WTC11 (cell line): ENCODE measurements at regions not wholly inside any gene's neighbourhood (a gene's known extent, or its start where the extent isn't known, plus 50 kb on each side); places are given as distances from the start of the nearest gene placed in this dataset.

ENCODE experiments used
- ATAC-seq: fragments of 200-7000 bp; cut with Tn5 transposase; 2 replicates; pipeline ENCODE4 v1.10.0; 2021; ENCODE audit warnings: mild to moderate bottlenecking, moderate library complexity
- CTCF ChIA-PET: fragments of 300-600 bp; sonication (Branson Sonifier 250); formaldehyde crosslinking; loops from one replicate; lab custom pipeline; 2021; ENCODE audit warnings: antibody characterized with exemption; lab: Charles Lee
- POLR2A ChIA-PET: fragments of 350-600 bp; sonication (Branson Sonifier 250); formaldehyde crosslinking; loops from one replicate; lab custom pipeline; 2021; ENCODE audit warnings: antibody characterized with exemption; lab: Charles Lee
- DNase-seq: peaks from one replicate; pipeline ENCODE4 v3.0.0; 2021; ENCODE audit warnings: low spot score
- H3K27ac Mint-ChIP-seq: 2 replicates; pipeline ENCODE4 v1.8.0; 2021; ENCODE audit warnings: mixed read lengths
- H3K27me3 Mint-ChIP-seq: 2 replicates; pipeline ENCODE4 v1.8.0; 2021; ENCODE audit warnings: low read depth, mild to moderate bottlenecking, moderate library complexity, mixed read lengths
- H3K36me3 Mint-ChIP-seq: 2 replicates; pipeline ENCODE4 v1.8.0; 2021; ENCODE audit warnings: mixed read lengths
- H3K4me1 Mint-ChIP-seq: 2 replicates; pipeline ENCODE4 v1.8.0; 2022; ENCODE audit warnings: mixed read lengths
- H3K4me3 Mint-ChIP-seq: 2 replicates; pipeline ENCODE4 v1.8.0; 2021; ENCODE audit warnings: mild to moderate bottlenecking, moderate library complexity, mixed read lengths
- H3K9me3 Mint-ChIP-seq: 2 replicates; pipeline ENCODE4 v1.8.0; 2021; ENCODE audit warnings: mixed read lengths
- CBFB ChIP-seq: sonication (generic); formaldehyde crosslinking; IDR thresholded peaks from 2 replicates; pipeline ENCODE4 v1.8.1; 2022; ENCODE audit warnings: mild to moderate bottlenecking, low read depth, missing genetic modification reagents
- FOXP1 ChIP-seq: sonication (generic); formaldehyde crosslinking; IDR thresholded peaks from 2 replicates; pipeline ENCODE4 v1.8.0; 2022; ENCODE audit warnings: missing genetic modification reagents, mild to moderate bottlenecking, moderate library complexity, borderline replicate concordance
- GRHL2 ChIP-seq: fragments of 250-450 bp; sonication (Bioruptor Pico); IDR thresholded peaks from 2 replicates; pipeline ENCODE4 v1.8.0; 2022; ENCODE audit warnings: mild to moderate bottlenecking, moderate library complexity; ENCODE audit not compliant: insufficient replicate concordance, severe bottlenecking
- NR2C2 ChIP-seq: sonication (generic); formaldehyde crosslinking; IDR thresholded peaks from 2 replicates; pipeline ENCODE4 v1.8.0; 2022; ENCODE audit warnings: mild to moderate bottlenecking, missing genetic modification reagents
- TCF7 ChIP-seq: sonication (generic); formaldehyde crosslinking; IDR thresholded peaks from 2 replicates; pipeline ENCODE4 v1.8.0; 2022; ENCODE audit warnings: mild to moderate bottlenecking, low read depth, missing genetic modification reagents, moderate library complexity
- TP53 ChIP-seq: sonication (generic); formaldehyde crosslinking; IDR thresholded peaks from 2 replicates; pipeline ENCODE4 v1.8.1; 2023; ENCODE audit warnings: mild to moderate bottlenecking, missing genetic modification reagents
- ZNF121 ChIP-seq: sonication (generic); formaldehyde crosslinking; IDR thresholded peaks from 2 replicates; pipeline ENCODE4 v1.8.0; 2023; ENCODE audit warnings: missing genetic modification reagents
- ZNF138 ChIP-seq: sonication (generic); formaldehyde crosslinking; conservative IDR thresholded peaks from 2 replicates; pipeline ENCODE4 v1.8.1; 2022; ENCODE audit warnings: mild to moderate bottlenecking, moderate library complexity, missing genetic modification reagents
- ZNF219 ChIP-seq: sonication (generic); formaldehyde crosslinking; IDR thresholded peaks from 2 replicates; pipeline ENCODE4 v1.8.0; 2023; ENCODE audit warnings: missing genetic modification reagents, mild to moderate bottlenecking, borderline replicate concordance
- ZNF416 ChIP-seq: fragments of 250-450 bp; sonication (Bioruptor Pico); IDR thresholded peaks from 2 replicates; pipeline ENCODE4 v1.9.0; 2021; ENCODE audit warnings: mild to moderate bottlenecking, inconsistent platforms
- ZNF423 ChIP-seq: fragments of 250-450 bp; sonication (Bioruptor Pico); IDR thresholded peaks from 2 replicates; pipeline ENCODE4 v2.1.2; 2022; ENCODE audit warnings: mild to moderate bottlenecking, moderate library complexity
- ZNF671 ChIP-seq: fragments of 250-450 bp; sonication (Bioruptor Pico); IDR thresholded peaks from 2 replicates; pipeline ENCODE4 v1.8.0; 2021; ENCODE audit warnings: mild to moderate bottlenecking
- TF ChIP-seq, protein P1 (sequence below): sonication (generic); formaldehyde crosslinking; conservative IDR thresholded peaks from 2 replicates; pipeline ENCODE4 v1.8.1; 2022; ENCODE audit warnings: mild to moderate bottlenecking, missing genetic modification reagents
- TF ChIP-seq, protein P2 (sequence below): sonication (generic); formaldehyde crosslinking; IDR thresholded peaks from 2 replicates; pipeline ENCODE4 v1.8.1; 2023; ENCODE audit warnings: mild to moderate bottlenecking, missing genetic modification reagents, borderline replicate concordance
- TF ChIP-seq, protein P3 (sequence below): fragments of 250-450 bp; sonication (Bioruptor Pico); IDR thresholded peaks from 2 replicates; pipeline ENCODE4 v1.9.0; 2021; ENCODE audit warnings: moderate library complexity, mild to moderate bottlenecking, inconsistent platforms, borderline replicate concordance
- TF ChIP-seq, protein P4 (sequence below): fragments of 250-450 bp; sonication (Bioruptor Pico); IDR thresholded peaks from 2 replicates; pipeline ENCODE4 v1.8.0; 2021; ENCODE audit warnings: mild to moderate bottlenecking
- TF ChIP-seq, protein P5 (sequence below): sonication (generic); formaldehyde crosslinking; IDR thresholded peaks from 2 replicates; pipeline ENCODE4 v1.8.0; 2022; ENCODE audit warnings: mild to moderate bottlenecking, missing genetic modification reagents
- TF ChIP-seq, protein P6 (sequence below): sonication (generic); formaldehyde crosslinking; IDR thresholded peaks from 2 replicates; pipeline ENCODE4 v1.8.0; 2022; ENCODE audit warnings: missing genetic modification reagents
- TF ChIP-seq, protein P7 (sequence below): sonication (generic); formaldehyde crosslinking; conservative IDR thresholded peaks from 2 replicates; pipeline ENCODE4 v1.8.1; 2023; ENCODE audit warnings: mild to moderate bottlenecking, low read depth, missing genetic modification reagents, moderate library complexity

DNA sequence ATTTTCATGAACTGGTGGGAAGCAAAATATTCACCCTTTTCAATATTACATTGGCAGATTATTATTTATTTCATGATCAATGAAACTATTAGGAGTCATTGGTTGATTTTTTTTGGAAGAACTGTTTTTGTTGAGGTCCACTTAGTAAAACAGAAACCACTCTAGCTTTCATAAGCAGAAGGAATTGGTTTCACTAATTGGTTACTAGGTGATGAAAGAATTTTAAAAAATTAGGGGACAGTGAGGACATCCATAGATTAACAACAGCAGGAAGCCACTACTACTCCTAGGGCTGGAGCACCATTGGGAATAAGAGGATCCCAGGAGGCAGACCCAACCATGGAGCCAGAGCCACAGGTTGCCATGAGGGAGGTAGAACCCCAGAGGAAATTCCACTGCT lies 74.4 kb upstream of the KCNA4 start (continued):
- TF ChIP-seq CBFB (CRISPR knock-in tag) (no peak), ZNF416 (CRISPR knock-in tag) (no peak), TCF7 (CRISPR knock-in tag) (no peak), ZNF423 (CRISPR knock-in tag) (no peak), ZNF219 (CRISPR knock-in tag) (no peak)
- TF ChIP-seq, protein P1, sequence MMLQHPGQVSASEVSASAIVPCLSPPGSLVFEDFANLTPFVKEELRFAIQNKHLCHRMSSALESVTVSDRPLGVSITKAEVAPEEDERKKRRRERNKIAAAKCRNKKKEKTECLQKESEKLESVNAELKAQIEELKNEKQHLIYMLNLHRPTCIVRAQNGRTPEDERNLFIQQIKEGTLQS (CRISPR knock-in tag), result no peak
- TF ChIP-seq, protein P2, sequence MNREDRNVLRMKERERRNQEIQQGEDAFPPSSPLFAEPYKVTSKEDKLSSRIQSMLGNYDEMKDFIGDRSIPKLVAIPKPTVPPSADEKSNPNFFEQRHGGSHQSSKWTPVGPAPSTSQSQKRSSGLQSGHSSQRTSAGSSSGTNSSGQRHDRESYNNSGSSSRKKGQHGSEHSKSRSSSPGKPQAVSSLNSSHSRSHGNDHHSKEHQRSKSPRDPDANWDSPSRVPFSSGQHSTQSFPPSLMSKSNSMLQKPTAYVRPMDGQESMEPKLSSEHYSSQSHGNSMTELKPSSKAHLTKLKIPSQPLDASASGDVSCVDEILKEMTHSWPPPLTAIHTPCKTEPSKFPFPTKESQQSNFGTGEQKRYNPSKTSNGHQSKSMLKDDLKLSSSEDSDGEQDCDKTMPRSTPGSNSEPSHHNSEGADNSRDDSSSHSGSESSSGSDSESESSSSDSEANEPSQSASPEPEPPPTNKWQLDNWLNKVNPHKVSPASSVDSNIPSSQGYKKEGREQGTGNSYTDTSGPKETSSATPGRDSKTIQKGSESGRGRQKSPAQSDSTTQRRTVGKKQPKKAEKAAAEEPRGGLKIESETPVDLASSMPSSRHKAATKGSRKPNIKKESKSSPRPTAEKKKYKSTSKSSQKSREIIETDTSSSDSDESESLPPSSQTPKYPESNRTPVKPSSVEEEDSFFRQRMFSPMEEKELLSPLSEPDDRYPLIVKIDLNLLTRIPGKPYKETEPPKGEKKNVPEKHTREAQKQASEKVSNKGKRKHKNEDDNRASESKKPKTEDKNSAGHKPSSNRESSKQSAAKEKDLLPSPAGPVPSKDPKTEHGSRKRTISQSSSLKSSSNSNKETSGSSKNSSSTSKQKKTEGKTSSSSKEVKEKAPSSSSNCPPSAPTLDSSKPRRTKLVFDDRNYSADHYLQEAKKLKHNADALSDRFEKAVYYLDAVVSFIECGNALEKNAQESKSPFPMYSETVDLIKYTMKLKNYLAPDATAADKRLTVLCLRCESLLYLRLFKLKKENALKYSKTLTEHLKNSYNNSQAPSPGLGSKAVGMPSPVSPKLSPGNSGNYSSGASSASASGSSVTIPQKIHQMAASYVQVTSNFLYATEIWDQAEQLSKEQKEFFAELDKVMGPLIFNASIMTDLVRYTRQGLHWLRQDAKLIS (CRISPR knock-in tag), result no peak

DNA sequence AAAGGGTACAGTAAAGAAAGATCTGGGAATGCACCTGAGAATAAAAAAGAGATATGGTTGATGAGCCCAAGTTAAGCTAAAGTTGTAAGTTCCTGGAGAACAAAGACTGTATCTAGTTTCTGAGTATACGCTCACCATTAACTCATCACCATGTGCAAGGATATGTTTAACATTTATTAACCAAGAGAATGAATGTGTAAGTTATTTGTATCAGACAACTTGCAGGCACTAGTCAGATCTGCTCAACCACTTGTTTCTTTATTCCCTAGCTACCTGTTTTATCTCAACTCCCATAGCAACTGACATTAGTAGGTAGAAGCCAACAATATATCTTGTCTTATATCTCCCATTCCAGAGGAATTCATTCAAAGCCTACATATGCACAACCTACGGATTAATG lies 74.9 kb upstream of the KCNA4 start:
- H3K4me1 Mint-ChIP-seq, result no peaks in the 10 kb centered on the region
- H3K27me3 Mint-ChIP-seq, result peaks cover 10% of the 10 kb centered on the region; the same call in 1 of the 2 replicates
- no peak overlapping the region for H3K4me3 Mint-ChIP-seq
- DNase-seq (no peak), ATAC-seq (no peak)
- CTCF ChIA-PET, result no interaction called here
- H3K9me3 Mint-ChIP-seq, result peaks cover 11% of the 10 kb centered on the region
- H3K36me3 Mint-ChIP-seq, result no peaks in the 10 kb centered on the region
- POLR2A ChIA-PET, result no interaction called here
- H3K27ac Mint-ChIP-seq, result no peak overlapping the region
- TF ChIP-seq FOXP1 (CRISPR knock-in tag) (no peak), GRHL2 (CRISPR knock-in tag) (no peak), CBFB (CRISPR knock-in tag) (no peak), ZNF121 (no peak), TP53 (CRISPR knock-in tag) (no peak), ZNF219 (CRISPR knock-in tag) (no peak), ZNF671 (no peak), NR2C2 (no peak), ZNF138 (CRISPR knock-in tag) (no peak)
- TF ChIP-seq, protein P2 (CRISPR knock-in tag), result no peak
- TF ChIP-seq, protein P3, sequence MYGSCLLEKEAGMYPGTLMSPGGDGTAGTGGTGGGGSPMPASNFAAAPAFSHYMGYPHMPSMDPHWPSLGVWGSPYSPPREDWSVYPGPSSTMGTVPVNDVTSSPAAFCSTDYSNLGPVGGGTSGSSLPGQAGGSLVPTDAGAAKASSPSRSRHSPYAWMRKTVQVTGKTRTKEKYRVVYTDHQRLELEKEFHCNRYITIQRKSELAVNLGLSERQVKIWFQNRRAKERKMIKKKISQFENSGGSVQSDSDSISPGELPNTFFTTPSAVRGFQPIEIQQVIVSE (CRISPR knock-in tag), result no peak
- TF ChIP-seq, protein P4, sequence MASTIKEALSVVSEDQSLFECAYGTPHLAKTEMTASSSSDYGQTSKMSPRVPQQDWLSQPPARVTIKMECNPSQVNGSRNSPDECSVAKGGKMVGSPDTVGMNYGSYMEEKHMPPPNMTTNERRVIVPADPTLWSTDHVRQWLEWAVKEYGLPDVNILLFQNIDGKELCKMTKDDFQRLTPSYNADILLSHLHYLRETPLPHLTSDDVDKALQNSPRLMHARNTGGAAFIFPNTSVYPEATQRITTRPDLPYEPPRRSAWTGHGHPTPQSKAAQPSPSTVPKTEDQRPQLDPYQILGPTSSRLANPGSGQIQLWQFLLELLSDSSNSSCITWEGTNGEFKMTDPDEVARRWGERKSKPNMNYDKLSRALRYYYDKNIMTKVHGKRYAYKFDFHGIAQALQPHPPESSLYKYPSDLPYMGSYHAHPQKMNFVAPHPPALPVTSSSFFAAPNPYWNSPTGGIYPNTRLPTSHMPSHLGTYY (CRISPR knock-in tag), result no peak
- TF ChIP-seq, protein P5, sequence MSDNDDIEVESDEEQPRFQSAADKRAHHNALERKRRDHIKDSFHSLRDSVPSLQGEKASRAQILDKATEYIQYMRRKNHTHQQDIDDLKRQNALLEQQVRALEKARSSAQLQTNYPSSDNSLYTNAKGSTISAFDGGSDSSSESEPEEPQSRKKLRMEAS (CRISPR knock-in tag), result no peak
- TF ChIP-seq, protein P6, sequence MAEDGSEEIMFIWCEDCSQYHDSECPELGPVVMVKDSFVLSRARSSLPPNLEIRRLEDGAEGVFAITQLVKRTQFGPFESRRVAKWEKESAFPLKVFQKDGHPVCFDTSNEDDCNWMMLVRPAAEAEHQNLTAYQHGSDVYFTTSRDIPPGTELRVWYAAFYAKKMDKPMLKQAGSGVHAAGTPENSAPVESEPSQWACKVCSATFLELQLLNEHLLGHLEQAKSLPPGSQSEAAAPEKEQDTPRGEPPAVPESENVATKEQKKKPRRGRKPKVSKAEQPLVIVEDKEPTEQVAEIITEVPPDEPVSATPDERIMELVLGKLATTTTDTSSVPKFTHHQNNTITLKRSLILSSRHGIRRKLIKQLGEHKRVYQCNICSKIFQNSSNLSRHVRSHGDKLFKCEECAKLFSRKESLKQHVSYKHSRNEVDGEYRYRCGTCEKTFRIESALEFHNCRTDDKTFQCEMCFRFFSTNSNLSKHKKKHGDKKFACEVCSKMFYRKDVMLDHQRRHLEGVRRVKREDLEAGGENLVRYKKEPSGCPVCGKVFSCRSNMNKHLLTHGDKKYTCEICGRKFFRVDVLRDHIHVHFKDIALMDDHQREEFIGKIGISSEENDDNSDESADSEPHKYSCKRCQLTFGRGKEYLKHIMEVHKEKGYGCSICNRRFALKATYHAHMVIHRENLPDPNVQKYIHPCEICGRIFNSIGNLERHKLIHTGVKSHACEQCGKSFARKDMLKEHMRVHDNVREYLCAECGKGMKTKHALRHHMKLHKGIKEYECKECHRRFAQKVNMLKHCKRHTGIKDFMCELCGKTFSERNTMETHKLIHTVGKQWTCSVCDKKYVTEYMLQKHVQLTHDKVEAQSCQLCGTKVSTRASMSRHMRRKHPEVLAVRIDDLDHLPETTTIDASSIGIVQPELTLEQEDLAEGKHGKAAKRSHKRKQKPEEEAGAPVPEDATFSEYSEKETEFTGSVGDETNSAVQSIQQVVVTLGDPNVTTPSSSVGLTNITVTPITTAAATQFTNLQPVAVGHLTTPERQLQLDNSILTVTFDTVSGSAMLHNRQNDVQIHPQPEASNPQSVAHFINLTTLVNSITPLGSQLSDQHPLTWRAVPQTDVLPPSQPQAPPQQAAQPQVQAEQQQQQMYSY, result no peak
- TF ChIP-seq, protein P7, sequence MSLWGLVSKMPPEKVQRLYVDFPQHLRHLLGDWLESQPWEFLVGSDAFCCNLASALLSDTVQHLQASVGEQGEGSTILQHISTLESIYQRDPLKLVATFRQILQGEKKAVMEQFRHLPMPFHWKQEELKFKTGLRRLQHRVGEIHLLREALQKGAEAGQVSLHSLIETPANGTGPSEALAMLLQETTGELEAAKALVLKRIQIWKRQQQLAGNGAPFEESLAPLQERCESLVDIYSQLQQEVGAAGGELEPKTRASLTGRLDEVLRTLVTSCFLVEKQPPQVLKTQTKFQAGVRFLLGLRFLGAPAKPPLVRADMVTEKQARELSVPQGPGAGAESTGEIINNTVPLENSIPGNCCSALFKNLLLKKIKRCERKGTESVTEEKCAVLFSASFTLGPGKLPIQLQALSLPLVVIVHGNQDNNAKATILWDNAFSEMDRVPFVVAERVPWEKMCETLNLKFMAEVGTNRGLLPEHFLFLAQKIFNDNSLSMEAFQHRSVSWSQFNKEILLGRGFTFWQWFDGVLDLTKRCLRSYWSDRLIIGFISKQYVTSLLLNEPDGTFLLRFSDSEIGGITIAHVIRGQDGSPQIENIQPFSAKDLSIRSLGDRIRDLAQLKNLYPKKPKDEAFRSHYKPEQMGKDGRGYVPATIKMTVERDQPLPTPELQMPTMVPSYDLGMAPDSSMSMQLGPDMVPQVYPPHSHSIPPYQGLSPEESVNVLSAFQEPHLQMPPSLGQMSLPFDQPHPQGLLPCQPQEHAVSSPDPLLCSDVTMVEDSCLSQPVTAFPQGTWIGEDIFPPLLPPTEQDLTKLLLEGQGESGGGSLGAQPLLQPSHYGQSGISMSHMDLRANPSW (CRISPR knock-in tag), result no peak
